ENCODE measurements at regions not wholly inside any gene's neighbourhood (a gene's known extent, or its start where the extent isn't known, plus 50 kb on each side); places are given as distances from the start of the nearest gene placed in this dataset.

DNA sequence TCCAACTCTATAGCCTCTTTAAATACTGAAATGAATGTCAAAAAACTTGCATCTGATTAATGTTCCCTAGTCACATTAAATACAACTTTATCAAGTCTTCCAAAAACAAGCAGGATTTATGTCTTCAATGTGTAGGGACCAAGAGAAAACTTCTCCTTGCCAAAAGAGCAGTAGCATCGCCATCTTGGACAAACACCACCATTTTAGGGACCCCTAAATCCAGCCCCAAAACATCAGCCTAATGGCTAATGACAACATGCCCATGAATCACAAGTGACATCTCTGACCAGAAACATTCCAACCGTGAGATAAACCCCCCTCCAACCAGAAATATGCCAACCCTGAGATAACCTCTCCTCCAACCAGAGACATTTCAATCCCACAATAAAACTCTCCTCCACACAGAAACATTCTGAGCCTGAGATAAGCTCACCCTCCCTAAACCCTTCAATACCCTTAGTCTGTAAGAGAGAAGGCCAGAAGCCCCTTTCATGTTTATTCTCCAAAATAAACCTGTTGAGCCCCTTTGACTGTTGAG, 697.4 kb downstream of the TRAM1L1 start:
- H3K9me3 ChIP-seq = no peaks in the 10 kb centered on the region
- H3K27ac ChIP-seq = no peak overlapping the region
- no peaks in the 10 kb centered on the region for H3K36me3 ChIP-seq
- H3K27me3 ChIP-seq (replicated peaks; ENCODE audit: insufficient read depth) = no peaks in the 10 kb centered on the region
- WGBS = 46% methylated on average over 2 of the region's 2 CpGs
- no peak overlapping the region for H3K4me3 ChIP-seq
- TF ChIP-seq POLR2A (IDR thresholded peaks at IDR 0.05) = no peak
- no peak for TF ChIP-seq POLR2AphosphoS5 (IDR thresholded peaks at IDR 0.05)
- TF ChIP-seq, protein P1, sequence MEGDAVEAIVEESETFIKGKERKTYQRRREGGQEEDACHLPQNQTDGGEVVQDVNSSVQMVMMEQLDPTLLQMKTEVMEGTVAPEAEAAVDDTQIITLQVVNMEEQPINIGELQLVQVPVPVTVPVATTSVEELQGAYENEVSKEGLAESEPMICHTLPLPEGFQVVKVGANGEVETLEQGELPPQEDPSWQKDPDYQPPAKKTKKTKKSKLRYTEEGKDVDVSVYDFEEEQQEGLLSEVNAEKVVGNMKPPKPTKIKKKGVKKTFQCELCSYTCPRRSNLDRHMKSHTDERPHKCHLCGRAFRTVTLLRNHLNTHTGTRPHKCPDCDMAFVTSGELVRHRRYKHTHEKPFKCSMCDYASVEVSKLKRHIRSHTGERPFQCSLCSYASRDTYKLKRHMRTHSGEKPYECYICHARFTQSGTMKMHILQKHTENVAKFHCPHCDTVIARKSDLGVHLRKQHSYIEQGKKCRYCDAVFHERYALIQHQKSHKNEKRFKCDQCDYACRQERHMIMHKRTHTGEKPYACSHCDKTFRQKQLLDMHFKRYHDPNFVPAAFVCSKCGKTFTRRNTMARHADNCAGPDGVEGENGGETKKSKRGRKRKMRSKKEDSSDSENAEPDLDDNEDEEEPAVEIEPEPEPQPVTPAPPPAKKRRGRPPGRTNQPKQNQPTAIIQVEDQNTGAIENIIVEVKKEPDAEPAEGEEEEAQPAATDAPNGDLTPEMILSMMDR (IDR thresholded peaks at IDR 0.05) = no peak
- intact Hi-C loops (cut with DNase I) = no loop called here
- no peaks in the 10 kb centered on the region for H3K4me1 ChIP-seq (replicated peaks)
- no peak for DNase-seq (ENCODE audit: low spot score)

DNA sequence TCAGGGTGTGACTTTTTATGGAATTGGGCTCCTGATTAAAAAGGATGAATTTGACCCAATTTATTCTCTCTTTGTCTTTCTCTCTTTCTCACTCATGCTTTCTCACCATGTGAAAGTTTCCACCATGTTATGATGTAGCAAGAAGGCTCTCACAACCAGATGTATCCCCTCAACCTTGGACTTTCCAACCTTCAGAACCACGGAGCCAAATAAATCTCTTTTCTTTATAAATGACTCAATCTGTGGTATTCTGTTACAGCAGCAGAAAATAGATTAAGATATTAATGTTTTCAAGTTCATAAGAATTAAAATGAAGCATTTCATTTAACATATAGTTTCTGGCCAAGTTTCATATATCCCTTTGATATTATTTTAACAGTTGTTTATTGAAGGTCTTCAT, 698.5 kb downstream of the TRAM1L1 start:
- no peak overlapping the region for H3K4me3 ChIP-seq
- DNase-seq (ENCODE audit: low spot score) = no peak
- intact Hi-C loops (cut with DNase I) = no loop called here
- no peaks in the 10 kb centered on the region for H3K9me3 ChIP-seq
- no peaks in the 10 kb centered on the region for H3K27me3 ChIP-seq (replicated peaks; ENCODE audit: insufficient read depth)
- H3K36me3 ChIP-seq = no peaks in the 10 kb centered on the region
- H3K4me1 ChIP-seq (replicated peaks) = no peaks in the 10 kb centered on the region
- TF ChIP-seq POLR2A (IDR thresholded peaks at IDR 0.05) (no peak), POLR2AphosphoS5 (IDR thresholded peaks at IDR 0.05) (no peak)
- TF ChIP-seq, protein P1 (IDR thresholded peaks at IDR 0.05) = no peak
- H3K27ac ChIP-seq = no peak overlapping the region
- 76% methylated on average over 1 of the region's 1 CpG for WGBS

GRCh38 chr4:116385583-116385982, 699.8 kb downstream of the TRAM1L1 start:
- Histone ChIP-seq H3K9me3 (no peaks in the 10 kb centered on the region), H3K36me3 (no peaks in the 10 kb centered on the region), H3K27ac (no peak overlapping the region), H3K27me3 (replicated peaks; ENCODE audit: insufficient read depth) (no peaks in the 10 kb centered on the region), H3K4me3 (no peak overlapping the region), H3K4me1 (replicated peaks) (no peaks in the 10 kb centered on the region)
- intact Hi-C loops (cut with DNase I) = no loop called here
- DNase-seq (ENCODE audit: low spot score) = no peak
- no peak for TF ChIP-seq POLR2AphosphoS5 (IDR thresholded peaks at IDR 0.05)
- TF ChIP-seq POLR2A (IDR thresholded peaks at IDR 0.05) = no peak
- TF ChIP-seq, protein P1 (IDR thresholded peaks at IDR 0.05) = no peak
- 86% methylated on average over 6 of the region's 6 CpGs for WGBS

GRCh38 chr4:116374815-116375214, 710.6 kb downstream of the TRAM1L1 start:
- H3K27me3 ChIP-seq (replicated peaks; ENCODE audit: insufficient read depth) = no peaks in the 10 kb centered on the region
- DNase-seq (ENCODE audit: low spot score) = no peak
- no peak overlapping the region for H3K4me3 ChIP-seq
- WGBS = 74% methylated on average over 3 of the region's 3 CpGs
- H3K4me1 ChIP-seq (replicated peaks) = no peaks in the 10 kb centered on the region
- intact Hi-C loops (cut with DNase I) = no loop called here
- H3K27ac ChIP-seq = no peak overlapping the region
- H3K36me3 ChIP-seq = no peaks in the 10 kb centered on the region
- no peaks in the 10 kb centered on the region for H3K9me3 ChIP-seq
- TF ChIP-seq POLR2AphosphoS5 (IDR thresholded peaks at IDR 0.05) (no peak), POLR2A (IDR thresholded peaks at IDR 0.05) (no peak)
- TF ChIP-seq, protein P1 (IDR thresholded peaks at IDR 0.05) = no peak

DNA sequence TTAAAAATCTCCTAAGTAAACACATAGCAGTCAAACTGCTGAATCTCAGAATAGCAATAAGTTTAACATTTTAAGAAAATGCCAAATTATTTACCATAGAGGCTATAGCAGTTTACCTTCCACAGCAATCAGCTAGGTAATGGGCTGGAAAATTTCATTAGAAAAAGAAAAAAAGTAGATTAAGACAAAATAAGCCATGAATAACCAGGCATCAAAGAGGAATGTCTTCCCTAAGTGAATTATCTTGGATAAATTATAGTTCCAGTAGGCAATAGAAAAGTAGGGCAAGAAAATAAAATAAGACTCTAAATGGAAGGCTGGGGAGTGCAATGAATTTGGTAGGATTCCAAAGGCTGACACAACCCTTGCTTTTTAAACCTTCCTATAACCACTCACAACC, 722.8 kb downstream of the TRAM1L1 start:
- no peaks in the 10 kb centered on the region for H3K9me3 ChIP-seq
- intact Hi-C loops (cut with DNase I) = no loop called here
- no peak overlapping the region for H3K27ac ChIP-seq
- no peaks in the 10 kb centered on the region for H3K4me1 ChIP-seq (replicated peaks)
- no peak for DNase-seq (ENCODE audit: low spot score)
- no peaks in the 10 kb centered on the region for H3K27me3 ChIP-seq (replicated peaks; ENCODE audit: insufficient read depth)
- no peaks in the 10 kb centered on the region for H3K36me3 ChIP-seq
- TF ChIP-seq, protein P1 (IDR thresholded peaks at IDR 0.05) = no peak
- TF ChIP-seq POLR2AphosphoS5 (IDR thresholded peaks at IDR 0.05) = no peak
- no peak for TF ChIP-seq POLR2A (IDR thresholded peaks at IDR 0.05)
- H3K4me3 ChIP-seq = no peak overlapping the region
